ENCODE measurements at regions not wholly inside any gene's neighbourhood (a gene's known extent, or its start where the extent isn't known, plus 50 kb on each side); places are given as distances from the start of the nearest gene placed in this dataset.

DNA sequence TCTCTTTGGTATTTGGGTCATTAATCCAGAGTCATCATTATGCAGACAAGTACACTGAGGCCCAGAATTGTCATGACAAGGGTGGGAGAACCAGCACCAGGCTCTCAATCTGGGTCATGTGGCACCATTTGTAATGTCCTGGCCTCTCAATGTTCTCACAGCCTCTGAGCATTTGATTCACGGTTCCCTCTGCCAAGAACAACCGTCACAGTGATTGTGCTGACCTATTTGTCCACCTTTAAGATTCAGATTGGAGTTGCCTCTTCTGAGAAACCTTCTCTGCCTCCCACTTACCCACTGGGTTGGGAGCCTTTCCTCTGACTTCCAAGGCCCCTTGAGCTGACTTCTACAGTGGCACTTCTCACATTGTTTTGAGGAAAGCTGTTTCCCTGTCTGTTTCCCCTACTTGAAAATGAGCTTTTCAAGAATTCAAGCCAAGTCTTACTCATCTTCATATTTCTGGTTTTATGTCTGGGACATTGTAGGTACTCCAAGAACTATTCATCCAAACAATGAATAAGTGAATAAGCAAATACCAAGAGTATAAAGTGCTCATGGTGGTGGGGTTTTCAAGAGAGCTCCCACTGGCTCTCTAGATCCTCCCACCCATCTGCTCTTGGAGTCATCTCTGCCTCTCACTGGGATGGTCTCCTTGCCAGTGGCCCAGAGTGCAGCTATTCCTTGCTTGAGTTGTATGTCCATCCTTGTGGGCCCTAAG, 126.4 kb upstream of the E2F8 start:
- BruUV-seq (replicated peaks), result no TSS peak
- in situ Hi-C loops (cut with MboI), result no loop called here

More for the DNA sequence above, 126.4 kb upstream of the E2F8 start:
- no peak for DNase-seq (ENCODE audit: extremely low read depth in 1 of 4, low spot score in 3 of 4)
- WGBS (ENCODE audit: insufficient coverage, low coverage, missing lambda C conversion rate), result 0% methylated on average over 2 of the region's 2 CpGs
- H3K27me3 ChIP-seq (ENCODE audit: control insufficient read depth in 2 of 2, insufficient read depth in 2 of 2, low read length in 2 of 2), result no peaks in the 10 kb centered on the region; a peak in 1 of 5 replicates
- no peaks in the 10 kb centered on the region for H3K36me3 ChIP-seq (ENCODE audit: control insufficient read depth, insufficient read depth, low read length)
- intact Hi-C loops (cut with micrococcal nuclease), result no loop called here
- no peak overlapping the region for H3K27ac ChIP-seq (ENCODE audit: extremely low read depth, low read depth, low read length)
- no peaks in the 10 kb centered on the region for H3K9me3 ChIP-seq (replicated peaks; ENCODE audit: control insufficient read depth, insufficient read depth, low read depth, low read length)
- no peak overlapping the region for H3K4me3 ChIP-seq
- no peak for ATAC-seq
- H4K20me1 ChIP-seq (replicated peaks; ENCODE audit: control insufficient read depth, insufficient read depth, low read length), result no peaks in the 10 kb centered on the region
- no peak overlapping the region for H3K4me2 ChIP-seq (ENCODE audit: insufficient read depth, low read length)
- H3K4me1 ChIP-seq (replicated peaks in 1 of 2; ENCODE audit: control insufficient read depth in 2 of 2, insufficient read depth in 2 of 2, low read length in 2 of 2), result no peaks in the 10 kb centered on the region
- H3K9ac ChIP-seq (ENCODE audit: insufficient read depth in 1 of 2, low read depth in 2 of 2, low read length in 2 of 2), result no peak overlapping the region
- no peak for FAIRE-seq
- H2AFZ ChIP-seq (ENCODE audit: low read depth, low read length), result no peak overlapping the region
- TF ChIP-seq KAT2B (IDR thresholded peaks at IDR 0.05; ENCODE audit: low read depth, low read length) (no peak), KLF16 (IDR thresholded peaks at IDR 0.05) (no peak), CHD7 (IDR thresholded peaks at IDR 0.05; ENCODE audit: low read depth, low read length) (no peak), SIN3A (IDR thresholded peaks at IDR 0.05; ENCODE audit: borderline replicate concordance in 2 of 2, control insufficient read depth in 1 of 2, low read depth in 2 of 2, low read length in 2 of 2) (no peak), U2AF1 (optimal IDR thresholded peaks at IDR 0.05; ENCODE audit: low read depth, low read length) (no peak), ATF7 (IDR thresholded peaks at IDR 0.05) (no peak), ZC3H11A (IDR thresholded peaks at IDR 0.05; ENCODE audit: low read depth, low read length) (no peak)
- POLR2A ChIA-PET, result interaction anchor here (0.6 kb wide), 2 partner anchors 13 to 1023 kb away, joined by 3 read pairs; no protein-coding TSS in a partner anchor
- CTCF ChIA-PET (ENCODE audit: low intra/inter-chr PET ratio), result interaction anchor here (0.7 kb wide), 1 partner anchor 187 kb away, joined by 4 read pairs; no protein-coding TSS in a partner anchor
- H3K79me2 ChIP-seq (ENCODE audit: control insufficient read depth, insufficient read depth, low read length), result no peaks in the 10 kb centered on the region
- H3K9me1 ChIP-seq (ENCODE audit: control insufficient read depth, insufficient read depth, low read length), result no peaks in the 10 kb centered on the region
